ENCODE measurements at regions not wholly inside any gene's neighbourhood (a gene's known extent, or its start where the extent isn't known, plus 50 kb on each side); places are given as distances from the start of the nearest gene placed in this dataset.

DNA sequence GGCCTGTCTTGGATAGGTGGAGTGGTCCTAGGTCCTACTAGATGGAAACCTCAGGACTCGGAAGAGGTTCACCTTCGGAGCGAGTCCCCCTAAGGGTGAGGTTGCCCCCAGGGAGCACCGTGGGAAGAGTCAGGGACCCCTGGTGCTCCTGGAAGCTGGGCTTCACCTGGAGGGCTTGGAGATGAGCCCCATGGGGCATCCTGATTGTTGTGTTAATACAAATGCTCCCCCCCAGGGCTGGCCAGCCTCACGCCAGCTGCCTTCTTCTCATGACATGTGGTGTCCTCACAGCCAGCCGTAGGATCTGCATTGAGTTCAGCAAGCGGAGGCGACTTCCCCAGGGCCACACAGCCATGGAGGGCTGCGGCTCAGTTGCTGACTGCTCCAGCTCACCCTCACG, 1487.5 kb downstream of the BRD1 start:
- 0 to 90% (median 62%) methylated on average over 1 to 4 of the region's 10 CpGs; no CpG with 5 or more reads in 5 of the 10 experiments for WGBS, 10 experiments
- no peak for ATAC-seq (replicated peaks in 6 of 8)
- in situ Hi-C loops (cut with MboI; ENCODE audit: low pct_unique_long_range_greater_than_20kb in 2 of 9, low sequenced_read_pairs in 9 of 9, unreplicated experiment in 9 of 9): no loop called here
- Histone ChIP-seq H3K4me1 (replicated peaks in 1 of 2) (no peaks in the 10 kb centered on the region), H3K4me3 (no peak overlapping the region), H3K27ac (no peak overlapping the region)

DNA sequence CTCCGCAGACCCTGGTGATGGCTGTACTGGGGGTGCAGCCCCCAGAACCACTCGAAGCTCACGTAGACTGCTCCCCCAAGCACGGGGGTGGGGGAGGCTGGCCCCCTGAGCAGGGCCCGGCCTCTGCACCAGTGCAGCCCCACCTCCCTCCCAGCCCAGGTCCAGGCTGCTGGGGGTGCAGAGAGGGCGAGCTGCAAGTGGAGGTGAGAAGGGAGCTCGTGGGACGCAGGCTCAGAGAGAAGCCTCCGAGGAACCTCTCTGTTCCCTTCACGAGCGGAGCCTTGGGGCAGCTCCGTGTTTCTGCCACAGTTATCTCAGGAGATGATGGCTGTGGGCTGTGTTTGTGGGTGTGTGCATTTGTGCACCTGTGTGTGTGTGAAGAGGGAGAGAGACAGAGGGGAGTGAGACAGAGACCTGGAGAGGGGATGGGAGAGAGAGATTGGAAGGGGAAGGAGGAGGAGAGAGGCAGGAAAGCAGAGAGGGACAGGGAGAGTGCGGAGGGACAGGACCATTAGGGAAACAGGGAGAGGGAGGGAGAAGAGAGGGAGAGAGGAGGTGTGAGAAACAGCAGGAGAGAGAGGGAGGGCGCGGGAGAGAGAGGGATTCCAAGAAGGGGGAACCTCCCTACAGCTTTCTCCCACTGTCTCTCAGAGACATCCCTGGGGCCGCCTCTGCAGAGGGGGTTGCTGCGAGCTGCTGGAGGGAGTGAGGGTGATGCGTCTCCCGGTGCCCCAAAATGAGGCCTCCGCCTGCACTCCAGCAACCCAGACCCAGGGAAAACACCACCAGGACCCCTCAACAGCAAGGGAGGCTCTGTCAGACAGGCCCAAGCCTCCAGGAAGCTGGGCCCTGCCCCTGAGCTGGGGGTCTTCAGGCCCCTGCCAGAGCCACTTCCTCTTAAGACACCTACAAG, 1488.6 kb downstream of the BRD1 start:
- Histone ChIP-seq H3K4me3 (no peak overlapping the region), H3K4me1 (replicated peaks in 1 of 2) (no peaks in the 10 kb centered on the region), H3K27ac (no peak overlapping the region)
- WGBS, 10 experiments: 10 to 80% (median 57%) methylated on average over 2 to 8 of the region's 20 CpGs; no CpG with 5 or more reads in 2 of the 10 experiments
- in situ Hi-C loops (cut with MboI; ENCODE audit: low pct_unique_long_range_greater_than_20kb in 2 of 9, low sequenced_read_pairs in 9 of 9, unreplicated experiment in 9 of 9): no loop called here
- no peak for ATAC-seq (replicated peaks in 6 of 8)

DNA sequence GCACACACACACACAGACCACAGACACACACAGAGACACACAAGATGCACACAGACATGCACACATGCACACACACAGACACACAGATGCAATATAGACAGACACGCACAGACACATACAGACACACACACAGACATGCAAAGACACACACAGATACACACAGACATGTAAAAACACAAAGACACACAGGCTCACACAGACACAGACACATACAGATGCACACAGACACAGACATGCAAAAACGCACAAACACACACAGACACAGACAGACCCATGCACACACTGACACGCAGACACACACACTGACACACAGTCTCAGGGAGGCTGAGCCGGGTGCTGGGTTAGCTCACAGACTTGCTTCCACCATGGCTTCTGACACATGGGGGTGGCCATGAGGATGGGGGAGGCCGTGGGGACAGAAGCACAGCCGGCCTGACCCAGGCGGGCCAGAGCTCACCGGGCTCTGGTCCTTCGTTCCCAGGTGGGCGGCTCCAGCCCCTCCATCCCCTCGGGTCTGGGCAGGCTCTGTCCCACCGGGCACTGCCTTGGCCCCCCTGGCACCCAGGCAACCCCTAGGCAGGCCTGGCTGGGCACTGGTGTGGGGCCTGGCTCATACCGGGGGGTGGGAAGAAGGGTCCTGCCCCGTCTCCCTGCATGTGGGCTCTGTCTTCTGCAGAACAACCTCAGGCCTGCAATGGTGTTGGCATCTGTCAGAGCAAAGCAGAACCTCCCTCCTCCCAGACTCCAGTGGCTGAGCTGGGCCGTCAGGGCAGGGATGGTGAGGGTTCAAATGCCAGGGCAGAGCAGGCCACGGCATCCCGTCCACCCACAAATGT, 1489.5 kb downstream of the BRD1 start:
- WGBS, 10 experiments: 0 to 90% (median 54%) methylated on average over 1 to 4 of the region's 17 CpGs; no CpG with 5 or more reads in 4 of the 10 experiments
- H3K4me3 ChIP-seq: no peak overlapping the region
- ATAC-seq (replicated peaks in 6 of 8): no peak
- no peak overlapping the region for H3K27ac ChIP-seq
- no peaks in the 10 kb centered on the region for H3K4me1 ChIP-seq (replicated peaks in 1 of 2)
- in situ Hi-C loops (cut with MboI; ENCODE audit: low pct_unique_long_range_greater_than_20kb in 2 of 9, low sequenced_read_pairs in 9 of 9, unreplicated experiment in 9 of 9): no loop called here

DNA sequence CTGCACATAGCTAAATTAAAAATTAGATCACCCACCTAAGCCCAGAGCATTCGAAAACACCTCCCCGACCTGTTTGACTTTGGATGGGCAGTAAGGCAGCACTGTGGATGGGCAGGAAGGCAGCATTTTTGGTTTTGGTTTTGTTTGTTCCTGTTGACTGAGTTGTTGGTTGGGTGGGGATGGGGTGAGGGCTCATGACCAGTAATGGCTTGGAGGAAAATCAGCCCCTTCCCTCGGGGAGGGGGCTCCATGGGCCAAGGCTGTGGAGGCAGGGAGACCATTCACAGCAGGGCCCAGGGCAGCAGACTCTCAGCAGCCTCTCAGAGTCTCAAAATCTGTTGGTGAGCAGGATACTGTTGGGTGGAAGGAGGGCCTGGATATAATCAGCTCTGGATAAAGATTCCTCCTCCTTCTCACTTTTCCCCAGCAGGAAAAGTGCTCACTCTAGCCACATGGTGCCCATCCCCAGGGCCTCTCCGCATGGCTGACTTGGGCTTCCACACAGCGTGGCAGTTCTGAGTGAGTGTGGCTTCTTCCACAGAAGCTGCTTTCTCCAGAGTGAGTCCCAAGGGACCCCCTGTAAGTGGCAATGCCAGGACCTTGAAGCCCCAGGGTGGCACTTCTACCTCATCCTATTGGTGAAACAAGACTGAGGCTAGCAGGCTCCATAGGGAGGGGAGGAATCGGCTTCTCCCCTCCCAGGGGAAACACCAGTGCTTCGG, 1491.2 kb downstream of the BRD1 start:
- WGBS, 10 experiments: 25 to 100% (median 60%) methylated on average over 1 to 2 of the region's 7 CpGs; no CpG with 5 or more reads in 7 of the 10 experiments
- ATAC-seq (replicated peaks in 6 of 8): no peak
- Histone ChIP-seq H3K27ac (no peak overlapping the region), H3K4me1 (replicated peaks in 1 of 2) (no peaks in the 10 kb centered on the region), H3K4me3 (no peak overlapping the region)
- in situ Hi-C loops (cut with MboI; ENCODE audit: low pct_unique_long_range_greater_than_20kb in 2 of 9, low sequenced_read_pairs in 9 of 9, unreplicated experiment in 9 of 9): no loop called here

DNA sequence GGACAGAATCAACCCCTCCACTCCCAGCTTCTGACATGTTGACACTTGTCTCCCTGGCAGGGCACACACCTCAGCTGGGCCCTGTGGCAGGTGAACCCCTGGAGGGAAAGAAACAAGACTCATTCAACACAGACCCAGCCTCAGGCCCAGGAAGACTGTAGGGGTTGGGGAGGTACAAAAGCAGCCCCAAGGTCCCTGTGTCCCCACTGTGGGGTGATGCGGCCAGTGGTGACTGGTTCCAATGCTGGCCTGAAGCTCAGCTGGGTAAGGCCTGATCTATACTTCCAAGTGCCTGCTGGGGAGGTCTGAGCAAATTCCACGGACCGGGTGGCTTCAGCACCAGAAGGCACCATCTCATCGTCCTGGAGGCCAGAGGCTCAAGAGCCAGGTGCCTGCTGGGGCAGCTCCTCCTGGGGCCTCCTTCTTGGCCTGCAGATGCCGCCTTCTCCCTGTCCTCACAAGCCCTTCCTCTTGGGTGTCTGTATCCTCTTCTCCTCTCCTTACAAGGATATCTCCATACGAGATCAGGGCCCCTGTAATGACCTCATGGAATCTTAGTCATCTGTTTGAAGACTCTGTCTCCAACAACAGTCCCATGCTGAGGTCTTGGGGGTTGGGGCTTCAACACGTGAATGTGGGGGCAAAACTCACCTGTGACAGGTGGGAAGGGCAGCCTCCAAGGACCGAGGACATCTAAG, 1492.1 kb downstream of the BRD1 start:
- ATAC-seq (replicated peaks in 6 of 8): no peak
- in situ Hi-C loops (cut with MboI; ENCODE audit: low pct_unique_long_range_greater_than_20kb in 2 of 9, low sequenced_read_pairs in 9 of 9, unreplicated experiment in 9 of 9): no loop called here
- 34 to 72% (median 60%) methylated on average over 1 to 5 of the region's 8 CpGs; no CpG with 5 or more reads in 5 of the 10 experiments for WGBS, 10 experiments
- no peak overlapping the region for H3K4me3 ChIP-seq
- H3K27ac ChIP-seq: no peak overlapping the region
- H3K4me1 ChIP-seq (replicated peaks in 1 of 2): no peaks in the 10 kb centered on the region

DNA sequence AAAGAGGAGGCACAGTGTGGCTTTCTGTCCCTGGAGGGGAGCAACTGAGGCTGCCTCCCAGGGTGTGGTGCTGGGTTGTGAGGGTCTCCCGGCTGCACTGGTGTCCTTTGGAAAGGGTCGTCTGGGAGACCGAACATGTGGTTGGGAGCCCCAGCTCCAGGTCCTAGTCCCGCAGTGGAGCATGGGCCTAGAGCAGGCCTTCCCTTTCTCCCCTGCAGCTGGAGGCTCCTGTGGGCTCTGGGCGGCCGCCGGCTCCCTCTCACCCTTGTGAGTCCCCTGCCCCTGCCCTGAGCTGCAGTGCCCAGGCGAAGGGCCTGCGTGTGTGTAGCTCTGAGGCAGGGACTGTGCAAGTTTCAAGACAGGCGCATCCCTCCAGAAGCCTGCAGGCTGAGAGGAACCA, 1492.7 kb downstream of the BRD1 start:
- 50 to 80% (median 75%) methylated on average over 1 to 2 of the region's 10 CpGs; no CpG with 5 or more reads in 6 of the 10 experiments for WGBS, 10 experiments
- Histone ChIP-seq H3K27ac (no peak overlapping the region), H3K4me1 (replicated peaks in 1 of 2) (no peaks in the 10 kb centered on the region), H3K4me3 (no peak overlapping the region)
- no peak for ATAC-seq (replicated peaks in 6 of 8)
- in situ Hi-C loops (cut with MboI; ENCODE audit: low pct_unique_long_range_greater_than_20kb in 2 of 9, low sequenced_read_pairs in 9 of 9, unreplicated experiment in 9 of 9): no loop called here

DNA sequence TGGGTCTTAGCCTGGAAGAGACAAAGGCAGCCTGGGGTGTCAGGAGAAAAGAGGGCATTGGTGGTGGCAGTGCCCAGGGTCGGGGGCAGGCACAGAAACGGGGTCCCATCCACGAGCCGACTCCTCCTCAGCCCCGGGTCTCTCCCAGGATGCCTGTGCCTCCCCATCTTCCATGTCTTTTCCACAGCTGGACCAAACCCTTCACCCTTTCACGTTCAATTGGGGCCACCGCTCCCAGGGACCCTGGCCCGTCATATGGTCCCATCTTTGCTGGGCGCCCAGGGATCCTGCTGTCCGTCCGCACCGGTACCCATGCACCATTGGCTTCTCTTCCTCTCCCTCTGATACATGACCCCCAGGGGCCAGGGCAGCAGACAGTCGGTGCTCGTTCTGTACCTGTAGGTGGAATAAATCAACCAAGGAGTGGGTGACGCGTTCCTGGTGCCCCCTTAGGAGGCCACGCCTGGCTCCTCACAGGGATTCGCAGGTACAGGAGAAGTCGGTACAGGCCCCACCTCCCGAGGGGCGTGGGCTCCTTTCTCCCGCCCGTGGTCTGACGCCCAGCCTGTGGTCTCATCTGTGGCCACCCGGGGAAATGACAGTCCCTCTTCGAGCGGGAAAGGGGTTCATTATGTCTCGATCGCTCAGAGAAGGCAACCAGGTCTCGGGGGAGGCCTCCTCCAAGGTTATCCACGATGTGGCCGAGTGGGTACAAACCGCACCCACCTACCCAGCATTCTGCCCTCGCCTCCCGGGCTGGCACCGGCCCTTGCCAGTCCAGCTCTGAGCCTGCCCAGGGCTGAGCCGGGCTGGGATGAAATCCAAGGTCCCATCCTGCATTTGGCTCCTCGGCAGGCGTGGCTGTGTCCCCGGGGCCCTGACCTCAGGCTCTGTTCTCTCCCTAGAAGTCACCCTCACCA, 1493.6 kb downstream of the BRD1 start:
- in situ Hi-C loops (cut with MboI; ENCODE audit: low pct_unique_long_range_greater_than_20kb in 2 of 9, low sequenced_read_pairs in 9 of 9, unreplicated experiment in 9 of 9): no loop called here

DNA sequence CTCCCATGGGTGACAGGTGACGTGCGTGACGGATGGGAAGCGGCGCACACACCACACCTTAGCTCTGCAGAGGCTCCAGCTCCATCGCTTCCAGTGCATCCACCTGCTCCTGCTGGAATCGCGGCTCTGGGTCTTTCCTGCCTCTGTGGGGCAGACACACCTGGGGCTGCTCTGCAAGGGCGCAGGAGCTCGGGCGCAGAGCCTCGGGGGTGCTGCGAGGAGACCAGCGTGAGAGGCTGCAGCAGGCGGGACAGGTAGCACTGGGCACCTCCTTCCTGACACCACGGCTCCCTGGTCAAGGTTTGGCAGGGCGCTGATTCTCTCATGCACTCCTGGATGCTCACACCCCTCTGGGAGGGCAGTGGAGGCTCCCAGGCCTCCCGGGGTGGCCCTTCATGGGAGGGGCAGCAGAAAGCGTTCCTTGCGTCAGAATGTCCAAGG, 1494.3 kb downstream of the BRD1 start:
- WGBS, 10 experiments: 100% methylated on average over 2 of the region's 20 CpGs; no CpG with 5 or more reads in 9 of the 10 experiments
- no peak for ATAC-seq (replicated peaks in 6 of 8)
- no peak overlapping the region for H3K4me3 ChIP-seq
- H3K4me1 ChIP-seq (replicated peaks in 1 of 2): no peaks in the 10 kb centered on the region
- in situ Hi-C loops (cut with MboI; ENCODE audit: low pct_unique_long_range_greater_than_20kb in 2 of 9, low sequenced_read_pairs in 9 of 9, unreplicated experiment in 9 of 9): no loop called here
- H3K27ac ChIP-seq: no peak overlapping the region

More for the DNA sequence above, 1493.6 kb downstream of the BRD1 start:
- Histone ChIP-seq H3K4me3 (no peak overlapping the region), H3K4me1 (replicated peaks in 1 of 2) (no peaks in the 10 kb centered on the region), H3K27ac (no peak overlapping the region)
- no peak for ATAC-seq (replicated peaks in 6 of 8)
- WGBS, 10 experiments: 41 to 78% (median 65%) methylated on average over 1 to 19 of the region's 40 CpGs; no CpG with 5 or more reads in 2 of the 10 experiments

DNA sequence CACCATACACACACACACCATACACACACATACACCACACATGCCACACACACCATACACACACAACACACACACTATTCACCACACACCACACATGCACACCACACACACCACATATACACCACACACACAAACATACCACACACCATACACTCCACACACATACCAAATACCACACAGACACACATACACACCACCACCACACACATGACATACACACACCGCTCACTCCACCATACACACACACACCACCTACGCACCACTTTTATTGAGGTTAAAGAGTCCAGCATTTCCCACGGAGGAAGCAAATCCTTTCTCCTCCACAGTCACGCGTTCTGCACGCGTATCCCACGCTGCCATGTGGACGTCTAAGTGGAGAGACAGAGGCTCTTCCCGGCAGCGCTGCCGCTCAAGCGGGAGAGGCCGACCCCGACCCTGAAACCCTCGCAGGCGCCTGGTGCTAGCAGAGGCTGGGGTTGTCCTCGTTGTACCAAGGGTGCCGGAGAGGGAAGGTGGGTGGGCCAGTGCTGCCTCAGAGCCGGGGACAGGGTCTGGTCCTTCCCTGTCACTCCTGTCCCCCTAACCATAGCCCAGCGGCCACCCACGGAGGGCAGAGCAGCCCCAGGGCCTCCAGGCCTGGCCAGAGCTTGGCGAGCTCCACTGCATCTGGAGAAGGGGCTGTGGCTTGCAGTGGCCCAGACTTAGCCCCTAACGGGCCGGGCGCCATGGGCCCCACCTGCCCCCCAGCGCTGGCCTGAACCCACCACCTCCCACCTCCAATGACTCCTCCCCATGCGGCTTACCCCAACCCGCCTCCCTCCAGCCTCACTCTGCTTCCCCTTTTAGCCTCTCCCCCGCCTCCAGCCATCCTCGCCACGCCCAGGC, 1495.0 kb downstream of the BRD1 start:
- H3K4me1 ChIP-seq (replicated peaks in 1 of 2): no peaks in the 10 kb centered on the region
- no peak for ATAC-seq (replicated peaks in 6 of 8)
- no peak overlapping the region for H3K27ac ChIP-seq
- in situ Hi-C loops (cut with MboI; ENCODE audit: low pct_unique_long_range_greater_than_20kb in 2 of 9, low sequenced_read_pairs in 9 of 9, unreplicated experiment in 9 of 9): no loop called here
- 48 to 100% (median 91%) methylated on average over 1 to 11 of the region's 32 CpGs; no CpG with 5 or more reads in 6 of the 10 experiments for WGBS, 10 experiments
- no peak overlapping the region for H3K4me3 ChIP-seq

DNA sequence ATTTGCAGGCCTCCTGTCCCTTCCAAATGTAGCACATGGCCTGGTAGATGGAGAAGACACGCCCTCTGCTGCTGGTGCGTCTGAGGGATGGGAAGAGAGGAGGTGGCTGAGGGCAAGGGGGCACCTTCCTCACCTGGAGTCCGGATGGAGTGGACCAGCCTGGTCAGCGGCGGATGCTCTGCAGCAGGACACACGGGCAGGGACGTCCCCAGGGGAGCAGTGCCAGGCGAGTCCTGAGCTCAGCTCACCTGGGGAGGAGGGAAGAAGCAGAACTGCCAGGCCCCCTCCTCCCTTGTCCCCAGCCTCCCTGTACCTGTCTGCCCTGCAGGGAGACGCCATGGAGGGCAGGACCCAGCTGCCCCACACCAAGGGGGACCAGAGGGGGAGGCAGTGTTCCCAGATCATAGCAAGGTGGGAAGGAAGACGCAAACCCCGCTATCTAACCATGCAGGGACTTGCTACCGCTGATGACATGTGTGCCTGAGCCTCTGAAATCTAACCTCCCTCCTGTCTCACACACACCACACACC, 1495.9 kb downstream of the BRD1 start:
- H3K4me1 ChIP-seq (replicated peaks in 1 of 2): no peaks in the 10 kb centered on the region
- H3K4me3 ChIP-seq: no peak overlapping the region
- in situ Hi-C loops (cut with MboI; ENCODE audit: low pct_unique_long_range_greater_than_20kb in 2 of 9, low sequenced_read_pairs in 9 of 9, unreplicated experiment in 9 of 9): no loop called here
- 0 to 85% (median 40%) methylated on average over 1 to 6 of the region's 12 CpGs; no CpG with 5 or more reads in 3 of the 10 experiments for WGBS, 10 experiments
- ATAC-seq (replicated peaks in 6 of 8): no peak
- no peak overlapping the region for H3K27ac ChIP-seq

DNA sequence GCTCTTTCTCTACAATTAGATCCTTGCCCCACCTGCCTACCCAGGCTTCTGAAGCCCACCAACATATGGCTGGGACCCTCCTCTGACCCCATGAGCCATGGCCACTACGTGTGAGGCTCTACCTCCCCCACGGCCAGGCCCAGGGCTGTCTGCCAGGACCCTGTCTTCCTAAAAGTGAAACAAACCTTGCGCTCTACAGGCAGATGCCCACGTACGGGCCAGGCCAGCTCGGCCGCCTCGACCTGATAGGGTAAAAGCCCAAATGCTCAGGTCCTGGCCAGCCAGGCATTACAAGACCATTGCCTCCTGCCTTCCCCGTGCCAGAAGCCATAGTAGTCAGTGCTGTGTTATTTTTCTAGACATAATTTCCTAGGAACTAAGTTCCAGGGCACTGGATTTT, 1496.4 kb downstream of the BRD1 start:
- in situ Hi-C loops (cut with MboI; ENCODE audit: low pct_unique_long_range_greater_than_20kb in 2 of 9, low sequenced_read_pairs in 9 of 9, unreplicated experiment in 9 of 9): no loop called here
- Histone ChIP-seq H3K4me3 (no peak overlapping the region), H3K4me1 (replicated peaks in 1 of 2) (no peaks in the 10 kb centered on the region), H3K27ac (no peak overlapping the region)
- ATAC-seq (replicated peaks in 6 of 8): no peak
- 40 to 91% (median 63%) methylated on average over 1 to 6 of the region's 9 CpGs; no CpG with 5 or more reads in 6 of the 10 experiments for WGBS, 10 experiments
